MM.1S (cell line): ENCODE measurements at regions not wholly inside any gene's neighbourhood (a gene's known extent, or its start where the extent isn't known, plus 50 kb on each side); places are given as distances from the start of the nearest gene placed in this dataset.
"Not testable (repeated sequence)": the region's sequence is repeated elsewhere in the genome, so short reads cannot be mapped to it uniquely, and the experiment has no call there.

Experiments
- EZH2 ChIP-seq: fragments of 300-600 bp; sonication (generic); optimal IDR thresholded peaks from 2 replicates; pipeline ENCODE3; 2017; ENCODE audit warnings: low read depth, mild to moderate bottlenecking, antibody characterized with exemption, low read length, mixed read lengths
- EZH2phosphoT487 ChIP-seq: fragments of 300-600 bp; sonication (generic); IDR thresholded peaks from 2 replicates; pipeline ENCODE4 v1.6.1; 2018; ENCODE audit warnings: antibody characterized with exemption, low read length
- TF ChIP-seq, protein P1 (sequence below): fragments of 300-600 bp; sonication (generic); IDR thresholded peaks from 2 replicates; pipeline ENCODE4 v1.5.1; 2016; ENCODE audit warnings: antibody characterized with exemption, low read length, mixed read lengths

GRCh38 chr1:146729642-146730344 is 208.3 kb upstream of the NBPF12 start:
- not testable (repeated sequence) for TF ChIP-seq EZH2phosphoT487, EZH2
- TF ChIP-seq, protein P1, sequence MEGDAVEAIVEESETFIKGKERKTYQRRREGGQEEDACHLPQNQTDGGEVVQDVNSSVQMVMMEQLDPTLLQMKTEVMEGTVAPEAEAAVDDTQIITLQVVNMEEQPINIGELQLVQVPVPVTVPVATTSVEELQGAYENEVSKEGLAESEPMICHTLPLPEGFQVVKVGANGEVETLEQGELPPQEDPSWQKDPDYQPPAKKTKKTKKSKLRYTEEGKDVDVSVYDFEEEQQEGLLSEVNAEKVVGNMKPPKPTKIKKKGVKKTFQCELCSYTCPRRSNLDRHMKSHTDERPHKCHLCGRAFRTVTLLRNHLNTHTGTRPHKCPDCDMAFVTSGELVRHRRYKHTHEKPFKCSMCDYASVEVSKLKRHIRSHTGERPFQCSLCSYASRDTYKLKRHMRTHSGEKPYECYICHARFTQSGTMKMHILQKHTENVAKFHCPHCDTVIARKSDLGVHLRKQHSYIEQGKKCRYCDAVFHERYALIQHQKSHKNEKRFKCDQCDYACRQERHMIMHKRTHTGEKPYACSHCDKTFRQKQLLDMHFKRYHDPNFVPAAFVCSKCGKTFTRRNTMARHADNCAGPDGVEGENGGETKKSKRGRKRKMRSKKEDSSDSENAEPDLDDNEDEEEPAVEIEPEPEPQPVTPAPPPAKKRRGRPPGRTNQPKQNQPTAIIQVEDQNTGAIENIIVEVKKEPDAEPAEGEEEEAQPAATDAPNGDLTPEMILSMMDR, result not testable (repeated sequence)
